ENCODE measurements at regions not wholly inside any gene's neighbourhood (a gene's known extent, or its start where the extent isn't known, plus 50 kb on each side); places are given as distances from the start of the nearest gene placed in this dataset.
"Not testable (repeated sequence)": the region's sequence is repeated elsewhere in the genome, so short reads cannot be mapped to it uniquely, and the experiment has no call there.

DNA sequence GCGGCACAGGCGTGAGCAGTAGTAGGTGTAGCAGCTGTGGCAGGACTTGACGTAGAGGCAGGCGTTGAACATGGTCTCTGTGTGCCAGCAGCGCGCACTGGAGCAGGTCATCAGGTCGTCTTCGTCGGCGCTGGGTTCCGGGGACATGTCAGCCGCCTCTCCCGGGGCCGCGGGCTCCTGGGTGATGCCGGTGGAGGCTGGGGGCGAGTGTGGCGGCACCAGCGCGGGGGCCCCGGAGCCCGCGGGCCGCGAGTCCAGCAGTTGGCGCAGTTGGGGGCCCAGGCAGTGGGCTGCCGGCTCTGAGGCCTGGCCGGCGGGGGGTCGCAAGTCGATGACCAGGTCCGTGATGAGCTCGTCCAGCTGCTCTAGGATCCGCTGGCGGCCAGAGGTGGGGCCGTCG, 249.9 kb downstream of the ANKRD30B start:
- TF ChIP-seq, protein P1, sequence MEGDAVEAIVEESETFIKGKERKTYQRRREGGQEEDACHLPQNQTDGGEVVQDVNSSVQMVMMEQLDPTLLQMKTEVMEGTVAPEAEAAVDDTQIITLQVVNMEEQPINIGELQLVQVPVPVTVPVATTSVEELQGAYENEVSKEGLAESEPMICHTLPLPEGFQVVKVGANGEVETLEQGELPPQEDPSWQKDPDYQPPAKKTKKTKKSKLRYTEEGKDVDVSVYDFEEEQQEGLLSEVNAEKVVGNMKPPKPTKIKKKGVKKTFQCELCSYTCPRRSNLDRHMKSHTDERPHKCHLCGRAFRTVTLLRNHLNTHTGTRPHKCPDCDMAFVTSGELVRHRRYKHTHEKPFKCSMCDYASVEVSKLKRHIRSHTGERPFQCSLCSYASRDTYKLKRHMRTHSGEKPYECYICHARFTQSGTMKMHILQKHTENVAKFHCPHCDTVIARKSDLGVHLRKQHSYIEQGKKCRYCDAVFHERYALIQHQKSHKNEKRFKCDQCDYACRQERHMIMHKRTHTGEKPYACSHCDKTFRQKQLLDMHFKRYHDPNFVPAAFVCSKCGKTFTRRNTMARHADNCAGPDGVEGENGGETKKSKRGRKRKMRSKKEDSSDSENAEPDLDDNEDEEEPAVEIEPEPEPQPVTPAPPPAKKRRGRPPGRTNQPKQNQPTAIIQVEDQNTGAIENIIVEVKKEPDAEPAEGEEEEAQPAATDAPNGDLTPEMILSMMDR (conservative IDR thresholded peaks at IDR 0.05; ENCODE audit: low read length) = not testable (repeated sequence)
- not testable (repeated sequence) for TF ChIP-seq EZH2phosphoT487 (IDR thresholded peaks at IDR 0.05; ENCODE audit: borderline replicate concordance)

All from Loucy (cell line).